ENCODE measurements at regions not wholly inside any gene's neighbourhood (a gene's known extent, or its start where the extent isn't known, plus 50 kb on each side); places are given as distances from the start of the nearest gene placed in this dataset.

- H3K4me3 Mint-ChIP-seq: no peak overlapping the region
- peaks cover 3% of the 10 kb centered on the region for H3K9me3 Mint-ChIP-seq
- no peak overlapping the region for H3K27ac Mint-ChIP-seq
- H3K36me3 Mint-ChIP-seq: no peaks in the 10 kb centered on the region
- DNase-seq (ENCODE audit: low spot score in 2 of 2) (no peak), ATAC-seq (ENCODE audit: low read depth) (no peak)
- H3K4me1 Mint-ChIP-seq: no peaks in the 10 kb centered on the region
- H3K27me3 Mint-ChIP-seq: no peaks in the 10 kb centered on the region
Measured at GRCh38 chr5:106880656-106881055, 790.1 kb downstream of the EFNA5 start.

GRCh38 chr5:106877881-106878280 is 792.9 kb downstream of the EFNA5 start:
- H3K4me1 Mint-ChIP-seq: no peaks in the 10 kb centered on the region
- H3K27me3 Mint-ChIP-seq: no peaks in the 10 kb centered on the region
- H3K36me3 Mint-ChIP-seq: no peaks in the 10 kb centered on the region
- H3K27ac Mint-ChIP-seq: no peak overlapping the region
- DNase-seq (ENCODE audit: low spot score in 2 of 2) (no peak), ATAC-seq (ENCODE audit: low read depth) (no peak)
- H3K9me3 Mint-ChIP-seq: no peaks in the 10 kb centered on the region
- no peak overlapping the region for H3K4me3 Mint-ChIP-seq

- DNase-seq (ENCODE audit: low spot score in 2 of 2): no peak
- no peak for ATAC-seq (ENCODE audit: low read depth)
- H3K9me3 Mint-ChIP-seq: no peaks in the 10 kb centered on the region
- H3K36me3 Mint-ChIP-seq: no peaks in the 10 kb centered on the region
- no peak overlapping the region for H3K27ac Mint-ChIP-seq
- H3K27me3 Mint-ChIP-seq: no peaks in the 10 kb centered on the region
- H3K4me3 Mint-ChIP-seq: no peak overlapping the region
- H3K4me1 Mint-ChIP-seq: no peaks in the 10 kb centered on the region
Measured at GRCh38 chr5:106876665-106877194, 794.0 kb downstream of the EFNA5 start.

- DNase-seq (ENCODE audit: low spot score in 2 of 2) (no peak), ATAC-seq (ENCODE audit: low read depth) (no peak)
- Mint-ChIP-seq H3K4me1 (no peaks in the 10 kb centered on the region), H3K9me3 (no peaks in the 10 kb centered on the region), H3K27me3 (no peaks in the 10 kb centered on the region), H3K36me3 (no peaks in the 10 kb centered on the region), H3K4me3 (no peak overlapping the region), H3K27ac (no peak overlapping the region)
Measured at GRCh38 chr5:106876298-106876622, 794.5 kb downstream of the EFNA5 start.

GRCh38 chr5:106875591-106876297 is 795.0 kb downstream of the EFNA5 start:
- Mint-ChIP-seq H3K4me1 (no peaks in the 10 kb centered on the region), H3K27me3 (no peaks in the 10 kb centered on the region), H3K9me3 (no peaks in the 10 kb centered on the region), H3K36me3 (no peaks in the 10 kb centered on the region), H3K27ac (no peak overlapping the region), H3K4me3 (no peak overlapping the region)
- ATAC-seq (ENCODE audit: low read depth): no peak
- no peak for DNase-seq (ENCODE audit: low spot score in 2 of 2)

- ATAC-seq (ENCODE audit: low read depth): no peak
- no peaks in the 10 kb centered on the region for H3K27me3 Mint-ChIP-seq
- H3K4me3 Mint-ChIP-seq: no peak overlapping the region
- H3K4me1 Mint-ChIP-seq: no peaks in the 10 kb centered on the region
- H3K9me3 Mint-ChIP-seq: no peaks in the 10 kb centered on the region
- no peaks in the 10 kb centered on the region for H3K36me3 Mint-ChIP-seq
- no peak overlapping the region for H3K27ac Mint-ChIP-seq
- no peak for DNase-seq (ENCODE audit: low spot score in 2 of 2)
Measured at GRCh38 chr5:106874974-106875373, 795.8 kb downstream of the EFNA5 start.

- Mint-ChIP-seq H3K4me3 (no peak overlapping the region), H3K27ac (no peak overlapping the region), H3K36me3 (no peaks in the 10 kb centered on the region), H3K27me3 (no peaks in the 10 kb centered on the region), H3K9me3 (no peaks in the 10 kb centered on the region), H3K4me1 (no peaks in the 10 kb centered on the region)
- DNase-seq (ENCODE audit: low spot score in 2 of 2) (no peak), ATAC-seq (ENCODE audit: low read depth) (no peak)
Measured at GRCh38 chr5:106874531-106874930, 796.2 kb downstream of the EFNA5 start.

- no peaks in the 10 kb centered on the region for H3K9me3 Mint-ChIP-seq
- ATAC-seq (ENCODE audit: low read depth): no peak
- no peaks in the 10 kb centered on the region for H3K4me1 Mint-ChIP-seq
Measured at GRCh38 chr5:106873568-106873967, 797.2 kb downstream of the EFNA5 start.

GRCh38 chr5:106865279-106865678 is 805.5 kb downstream of the EFNA5 start:
- Mint-ChIP-seq H3K9me3 (peaks cover 3% of the 10 kb centered on the region), H3K27me3 (no peaks in the 10 kb centered on the region), H3K4me1 (no peaks in the 10 kb centered on the region), H3K36me3 (no peaks in the 10 kb centered on the region), H3K4me3 (no peak overlapping the region), H3K27ac (no peak overlapping the region)
- ATAC-seq (ENCODE audit: low read depth): no peak
- DNase-seq (ENCODE audit: low spot score in 2 of 2): no peak

More at GRCh38 chr5:106873568-106873967, 797.2 kb downstream of the EFNA5 start:
- DNase-seq (ENCODE audit: low spot score in 2 of 2): no peak
- no peak overlapping the region for H3K4me3 Mint-ChIP-seq
- H3K27ac Mint-ChIP-seq: no peak overlapping the region
- H3K36me3 Mint-ChIP-seq: no peaks in the 10 kb centered on the region
- H3K27me3 Mint-ChIP-seq: no peaks in the 10 kb centered on the region

- Mint-ChIP-seq H3K27ac (no peak overlapping the region), H3K9me3 (peaks cover 3% of the 10 kb centered on the region), H3K27me3 (no peaks in the 10 kb centered on the region), H3K4me1 (no peaks in the 10 kb centered on the region), H3K36me3 (no peaks in the 10 kb centered on the region), H3K4me3 (no peak overlapping the region)
- ATAC-seq (ENCODE audit: low read depth): no peak
- no peak for DNase-seq (ENCODE audit: low spot score in 2 of 2)
Measured at GRCh38 chr5:106862450-106863193, 808.1 kb downstream of the EFNA5 start.

GRCh38 chr5:106860398-106861044 is 810.2 kb downstream of the EFNA5 start:
- no peaks in the 10 kb centered on the region for H3K4me1 Mint-ChIP-seq
- ATAC-seq (ENCODE audit: low read depth): no peak
- no peaks in the 10 kb centered on the region for H3K36me3 Mint-ChIP-seq
- no peak for DNase-seq (ENCODE audit: low spot score in 2 of 2)
- H3K27me3 Mint-ChIP-seq: no peaks in the 10 kb centered on the region
- no peak overlapping the region for H3K4me3 Mint-ChIP-seq
- peaks cover 3% of the 10 kb centered on the region for H3K9me3 Mint-ChIP-seq
- no peak overlapping the region for H3K27ac Mint-ChIP-seq

- ATAC-seq (ENCODE audit: low read depth) (no peak), DNase-seq (ENCODE audit: low spot score in 2 of 2) (no peak)
- Mint-ChIP-seq H3K9me3 (no peaks in the 10 kb centered on the region), H3K27ac (no peak overlapping the region), H3K36me3 (no peaks in the 10 kb centered on the region), H3K27me3 (no peaks in the 10 kb centered on the region), H3K4me3 (no peak overlapping the region), H3K4me1 (no peaks in the 10 kb centered on the region)
Measured at GRCh38 chr5:106858616-106859015, 812.1 kb downstream of the EFNA5 start.

- no peaks in the 10 kb centered on the region for H3K36me3 Mint-ChIP-seq
- no peaks in the 10 kb centered on the region for H3K9me3 Mint-ChIP-seq
- no peaks in the 10 kb centered on the region for H3K4me1 Mint-ChIP-seq
- ATAC-seq (ENCODE audit: low read depth): no peak
- DNase-seq (ENCODE audit: low spot score in 2 of 2): no peak
- no peak overlapping the region for H3K27ac Mint-ChIP-seq
- no peaks in the 10 kb centered on the region for H3K27me3 Mint-ChIP-seq
- H3K4me3 Mint-ChIP-seq: no peak overlapping the region
Measured at GRCh38 chr5:106854922-106855321, 815.8 kb downstream of the EFNA5 start.

- ATAC-seq (ENCODE audit: low read depth) (no peak), DNase-seq (ENCODE audit: low spot score in 2 of 2) (no peak)
- no peaks in the 10 kb centered on the region for H3K4me1 Mint-ChIP-seq
- no peak overlapping the region for H3K4me3 Mint-ChIP-seq
- no peaks in the 10 kb centered on the region for H3K9me3 Mint-ChIP-seq
- H3K27ac Mint-ChIP-seq: no peak overlapping the region
- no peaks in the 10 kb centered on the region for H3K36me3 Mint-ChIP-seq
- no peaks in the 10 kb centered on the region for H3K27me3 Mint-ChIP-seq
Measured at GRCh38 chr5:106854105-106854687, 816.5 kb downstream of the EFNA5 start.
